ENCODE measurements at regions not wholly inside any gene's neighbourhood (a gene's known extent, or its start where the extent isn't known, plus 50 kb on each side); places are given as distances from the start of the nearest gene placed in this dataset.

DNA sequence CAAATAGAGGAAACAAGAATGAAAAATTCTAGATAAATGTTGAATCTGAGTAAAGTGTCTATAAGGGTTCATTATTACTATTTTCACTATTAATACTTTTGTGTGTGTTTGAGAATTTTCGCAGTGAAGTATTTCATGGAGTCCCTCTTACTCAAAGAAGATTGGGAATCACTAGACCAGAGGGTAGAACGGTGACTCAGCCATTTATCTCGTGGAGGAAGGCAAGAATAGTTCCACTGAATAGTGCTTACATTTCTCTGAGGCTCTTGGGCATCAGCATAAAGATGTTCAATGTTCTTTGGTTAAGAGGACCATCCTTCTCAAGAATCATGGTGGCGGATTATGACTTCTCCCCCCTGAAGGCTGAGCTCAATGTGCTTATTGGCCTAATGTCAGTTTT is 376.7 kb upstream of the ARID1B start:
- no peak for FAIRE-seq

DNA sequence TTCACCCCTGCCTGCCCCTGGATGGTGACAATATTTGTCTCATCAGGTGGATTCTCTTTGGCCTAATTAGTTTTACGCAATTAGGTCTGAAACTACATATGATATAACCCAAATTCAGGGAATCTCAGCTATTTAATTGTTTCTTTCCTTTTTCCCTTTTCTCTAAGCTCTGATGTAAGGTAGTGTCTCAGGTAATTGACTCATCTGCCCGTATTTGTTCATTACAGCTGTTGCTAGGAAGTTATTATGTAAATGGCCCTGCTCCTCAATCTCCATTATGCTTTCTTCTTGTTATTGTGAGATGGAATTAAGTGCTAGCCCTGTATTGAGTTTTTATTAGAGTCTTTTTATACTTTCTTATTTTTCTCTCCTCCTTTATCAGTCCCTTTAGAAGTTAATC is 378.2 kb upstream of the ARID1B start:
- FAIRE-seq: no peak

GRCh38 chr6:156398371-156398770 is 378.8 kb upstream of the ARID1B start:
- no peak for FAIRE-seq

DNA sequence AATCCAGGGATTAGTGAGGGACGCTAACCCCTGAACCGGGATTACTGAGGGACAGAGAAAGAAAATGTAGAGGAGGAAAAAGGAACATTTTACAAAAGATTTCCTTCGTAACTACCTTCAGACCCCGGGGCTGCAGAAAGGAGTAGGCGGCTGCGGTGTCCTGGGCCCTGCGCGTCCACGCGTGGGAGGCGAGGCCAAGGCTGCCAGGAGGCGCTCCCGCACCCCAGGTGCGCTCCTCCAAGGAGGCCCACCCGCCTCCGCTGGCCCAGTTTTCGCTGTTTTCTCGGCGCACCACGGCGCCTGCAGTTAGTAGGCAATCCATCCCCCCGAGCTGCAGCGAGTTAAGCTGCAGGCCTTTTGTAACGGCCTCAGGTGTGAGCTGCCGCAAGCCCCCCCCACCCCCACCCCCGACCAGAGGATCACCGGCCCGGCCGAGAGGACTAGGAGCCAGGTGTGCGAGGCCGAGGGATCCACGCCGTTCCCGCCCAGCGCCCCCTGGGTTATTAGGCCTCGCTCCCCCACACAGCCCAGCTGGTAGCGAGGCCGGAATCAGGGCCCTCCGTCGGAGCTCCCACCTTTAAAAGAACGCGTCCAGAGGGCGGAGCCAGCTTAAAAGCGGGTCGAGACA is 380.3 kb upstream of the ARID1B start:
- no peak for FAIRE-seq

GRCh38 chr6:156396068-156396771 is 381.0 kb upstream of the ARID1B start:
- FAIRE-seq: no peak

DNA sequence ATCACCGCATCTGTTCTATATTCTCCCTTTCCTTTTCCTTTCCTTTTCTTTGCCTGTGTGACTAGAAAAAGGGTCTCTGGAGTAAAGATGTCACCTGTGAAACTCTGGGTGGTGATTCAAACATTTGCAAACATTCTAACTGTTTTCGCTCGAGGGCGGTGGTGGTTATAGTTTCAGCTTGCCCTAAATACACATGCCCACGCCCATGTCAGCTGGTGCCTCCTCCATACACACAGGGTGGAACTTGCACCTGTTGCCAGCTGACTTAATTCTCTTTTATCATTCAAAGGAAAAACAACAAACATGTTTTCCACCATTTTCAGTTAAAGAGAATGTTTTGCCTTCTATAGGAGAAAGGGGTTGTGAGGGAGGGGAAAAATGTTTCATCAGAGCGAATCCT is 381.9 kb upstream of the ARID1B start:
- no peak for FAIRE-seq

DNA sequence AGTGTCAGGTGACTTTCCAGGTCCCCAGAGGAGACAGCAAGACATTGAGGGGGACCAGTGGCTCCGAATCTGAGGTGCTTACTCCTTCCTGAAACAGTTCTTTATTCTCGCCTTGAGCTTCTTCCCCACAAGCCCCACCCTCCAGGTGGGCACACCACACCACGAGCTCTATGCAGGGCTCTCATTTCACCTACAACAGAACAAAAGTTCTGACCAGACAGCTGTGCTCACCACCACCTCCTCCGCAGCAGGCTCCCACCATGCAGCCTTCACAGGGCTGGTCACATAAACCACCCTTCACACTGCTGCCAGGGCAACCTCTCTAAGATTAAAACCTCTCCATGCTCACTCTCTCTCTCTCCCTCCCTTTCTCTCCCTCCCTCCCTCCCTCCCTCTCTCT is 384.5 kb upstream of the ARID1B start:
- FAIRE-seq: no peak

- FAIRE-seq: no peak
Observed at GRCh38 chr6:156391977-156392376, 385.2 kb upstream of the ARID1B start.

- no peak for FAIRE-seq
Observed at GRCh38 chr6:156391061-156391672, 386.0 kb upstream of the ARID1B start.

GRCh38 chr6:156390621-156391020 is 386.6 kb upstream of the ARID1B start:
- no peak for FAIRE-seq

DNA sequence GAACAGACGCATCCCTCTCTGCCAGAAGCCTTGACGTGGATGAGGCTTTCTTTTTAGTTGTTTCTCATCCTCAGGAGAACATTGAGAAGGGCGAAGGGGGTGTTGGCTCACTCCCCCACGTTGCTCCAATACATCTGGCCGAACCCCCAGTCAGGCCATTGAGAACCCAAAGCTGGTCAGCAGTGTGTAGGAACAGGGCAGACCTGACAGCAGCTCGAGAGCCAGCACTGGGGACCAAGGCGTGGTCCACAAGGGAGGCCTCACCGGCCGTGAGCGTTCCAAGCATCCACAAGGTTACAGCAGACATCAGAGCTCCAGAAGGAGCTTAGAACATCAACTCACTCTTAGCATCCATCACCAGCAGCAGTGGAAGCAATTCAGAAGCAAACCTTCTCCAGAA is 387.9 kb upstream of the ARID1B start:
- FAIRE-seq: no peak

GRCh38 chr6:156387472-156387871 is 389.7 kb upstream of the ARID1B start:
- FAIRE-seq: no peak

DNA sequence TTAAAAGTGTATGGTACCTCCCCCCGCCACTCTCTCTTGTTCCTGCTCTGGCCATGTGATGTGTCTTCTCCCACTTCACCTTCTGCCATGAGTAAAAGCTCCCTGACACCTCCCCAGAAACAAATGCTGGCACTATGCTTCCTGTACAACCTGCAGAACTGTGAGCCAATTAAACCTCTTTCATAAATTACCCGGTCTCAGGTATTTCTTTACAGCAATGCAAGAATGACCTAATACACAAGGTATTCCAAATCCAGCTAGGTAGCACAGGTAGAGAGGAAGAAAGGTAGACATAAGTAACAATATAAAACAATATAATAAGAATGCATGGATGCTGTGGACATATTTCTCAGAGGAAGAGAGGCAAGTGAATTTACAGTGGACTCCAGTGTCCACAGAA is 394.1 kb upstream of the ARID1B start:
- no peak for FAIRE-seq

DNA sequence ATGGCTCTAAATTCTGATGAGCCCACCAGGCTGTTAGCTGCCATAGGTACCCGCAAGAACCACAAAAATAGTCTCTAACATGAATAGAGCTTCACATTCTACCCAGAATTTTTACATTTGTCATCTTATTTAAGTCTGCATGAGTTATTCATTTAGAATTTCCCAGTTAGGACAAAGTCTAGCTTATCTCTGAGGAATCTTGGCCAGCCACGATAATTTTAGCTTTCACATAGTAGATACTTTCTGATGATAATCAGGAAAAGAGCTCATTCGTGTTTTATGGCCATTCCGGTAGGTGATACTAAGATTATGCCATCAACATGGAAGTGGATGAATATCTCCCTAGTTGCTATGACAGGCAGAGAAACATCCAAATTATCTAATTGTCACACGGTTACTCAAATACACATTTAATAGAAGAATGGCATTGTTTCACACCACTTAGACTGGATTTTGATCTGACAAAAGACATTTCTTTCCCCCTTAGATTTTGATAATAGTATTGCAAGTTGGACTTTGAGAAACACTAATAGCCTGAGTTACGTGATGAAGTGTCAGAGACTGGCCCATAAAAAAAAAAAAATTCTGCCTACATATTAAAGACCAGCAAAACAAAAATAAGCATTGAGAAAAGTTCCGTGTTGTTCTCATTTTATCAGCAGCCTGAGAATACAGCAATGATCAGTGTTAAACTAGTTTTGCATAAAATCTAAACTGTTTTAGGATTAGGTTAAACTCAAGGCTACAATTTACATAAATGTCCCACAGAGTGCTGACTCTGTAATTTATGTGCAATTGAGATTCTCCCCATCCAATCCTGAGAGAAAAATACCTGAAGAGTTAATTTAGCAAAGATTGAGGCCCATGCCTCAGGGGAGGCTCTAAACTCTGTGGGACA is 397.5 kb upstream of the ARID1B start:
- no peak for FAIRE-seq

DNA sequence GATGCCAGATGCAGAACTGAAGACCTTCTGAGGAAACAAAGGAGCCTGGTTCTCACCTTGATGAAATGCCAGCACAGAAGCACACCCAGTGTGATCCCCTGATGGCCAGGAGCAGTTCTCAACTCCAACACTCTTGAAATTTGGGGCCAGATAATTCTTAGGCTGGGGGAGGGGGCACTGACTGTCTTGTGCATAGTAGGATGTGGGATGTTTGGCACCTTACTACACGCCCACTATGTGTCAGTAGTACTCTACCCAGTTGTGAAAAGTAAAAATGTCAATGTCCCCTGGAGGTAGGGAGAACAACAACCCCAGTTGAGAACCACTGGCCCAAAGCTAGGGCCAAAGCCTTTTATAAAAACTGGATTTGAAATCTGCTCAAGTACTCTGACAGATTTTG is 398.3 kb upstream of the ARID1B start:
- FAIRE-seq: no peak

GRCh38 chr6:156376091-156376490 is 401.1 kb upstream of the ARID1B start:
- FAIRE-seq: no peak

DNA sequence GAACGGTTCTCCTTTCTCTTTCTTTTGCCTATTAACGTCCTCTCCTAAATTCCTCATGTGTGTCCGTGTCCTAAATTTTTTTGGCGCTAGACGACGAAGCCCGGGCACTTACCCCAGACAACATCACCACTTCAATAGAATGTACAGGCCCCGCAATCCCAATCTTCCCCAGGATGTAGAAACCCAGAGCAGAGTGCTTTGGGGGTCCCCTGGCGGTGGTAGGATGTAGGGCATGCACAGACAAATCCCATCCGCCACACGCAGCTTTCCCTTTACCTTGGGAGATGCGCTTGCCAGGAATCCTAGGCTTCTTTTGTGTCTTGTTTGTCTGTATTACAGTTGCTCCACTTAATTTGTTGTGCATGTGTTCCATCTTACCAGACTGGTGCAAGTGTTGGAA is 417.3 kb upstream of the ARID1B start:
- no peak for FAIRE-seq

GRCh38 chr6:156352861-156353260 is 424.3 kb upstream of the ARID1B start:
- no peak for FAIRE-seq

DNA sequence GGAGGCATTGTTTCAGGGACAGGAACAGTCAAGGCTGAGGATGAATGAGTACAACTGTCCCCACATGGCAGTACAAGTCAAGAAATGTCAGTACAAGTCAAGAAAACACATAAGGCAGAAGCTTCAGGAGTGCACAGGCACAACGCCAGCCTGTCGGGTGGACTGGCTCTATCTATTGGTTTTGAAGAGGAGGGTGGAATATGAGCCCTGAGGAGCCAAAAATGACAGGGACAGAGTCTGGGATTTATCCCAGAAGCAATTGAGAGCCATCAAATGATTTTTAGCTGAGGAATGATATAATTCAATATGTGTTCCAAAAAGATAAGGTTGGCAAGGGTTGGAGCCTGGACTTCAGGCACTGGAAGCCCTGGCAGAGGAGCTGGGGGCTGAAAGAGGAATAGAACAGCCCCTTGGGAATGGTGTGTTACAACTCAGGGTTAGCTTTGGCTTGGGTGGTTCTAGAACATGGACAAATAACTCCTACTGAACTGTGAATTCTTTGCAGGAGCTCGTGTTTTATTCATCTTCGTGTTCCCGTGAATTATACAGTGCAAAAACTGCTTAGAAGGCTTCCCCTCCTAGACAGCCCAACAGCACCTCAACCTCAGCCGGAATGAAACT is 425.7 kb upstream of the ARID1B start:
- FAIRE-seq: no peak

GRCh38 chr6:156350337-156350736 is 426.8 kb upstream of the ARID1B start:
- FAIRE-seq: no peak

- no peak for FAIRE-seq
Observed at GRCh38 chr6:156348849-156349248, 428.3 kb upstream of the ARID1B start.

DNA sequence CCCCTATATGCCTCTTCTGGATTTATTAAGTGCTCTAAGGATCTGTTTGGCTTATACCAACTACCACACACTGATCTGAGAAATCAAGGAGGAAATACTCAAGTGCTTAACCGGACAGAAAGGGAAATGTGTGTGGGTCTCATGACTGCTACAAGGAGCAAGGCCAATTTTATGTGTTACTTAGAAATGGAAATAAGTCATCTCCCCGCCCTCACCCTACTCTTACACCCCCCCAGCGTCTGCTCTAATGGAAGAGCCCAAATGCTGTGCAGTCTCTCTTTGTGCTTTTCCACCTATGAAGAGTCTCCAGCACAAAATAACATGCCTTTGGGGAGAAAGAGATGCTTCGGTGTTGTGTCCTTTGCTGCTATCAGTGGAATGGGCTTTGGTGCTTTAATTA is 428.8 kb upstream of the ARID1B start:
- FAIRE-seq: no peak

DNA sequence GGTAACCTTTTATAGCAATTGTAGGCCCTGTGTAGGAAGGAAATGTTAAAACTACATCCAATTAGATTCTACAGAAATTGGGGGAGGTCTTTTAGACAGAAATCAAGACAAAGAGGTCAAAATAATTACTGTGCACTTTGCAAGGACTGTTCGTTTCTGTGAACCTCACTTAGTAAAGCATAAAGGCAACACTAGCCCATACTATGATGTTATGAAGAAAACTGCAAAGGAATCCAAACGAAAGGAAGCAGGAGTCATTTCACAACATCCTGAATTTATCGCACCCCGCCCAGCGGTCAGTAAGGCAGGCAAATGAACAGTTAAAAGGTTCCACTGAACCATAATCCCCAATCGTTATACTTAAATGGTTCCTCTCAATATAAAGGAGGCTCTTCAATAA is 429.5 kb upstream of the ARID1B start:
- FAIRE-seq: no peak

Measured in TTC549 (cell line).